HFFc6 (cell line): ENCODE measurements at regions not wholly inside any gene's neighbourhood (a gene's known extent, or its start where the extent isn't known, plus 50 kb on each side); places are given as distances from the start of the nearest gene placed in this dataset.
A peak's percentile ranks its signal among the peaks of the same experiment; 100 is the strongest.

Source experiments
- DNase-seq: peaks from one replicate; pipeline ENCODE4 v3.0.0-alpha.2; 2018
- H3K27ac Mint-ChIP-seq: 2 replicates; pipeline ENCODE4 v1.8.0; 2020; ENCODE audit warnings: mild to moderate bottlenecking, mixed read lengths
- H3K27me3 Mint-ChIP-seq: 2 replicates; pipeline ENCODE4 v1.8.0; 2021; ENCODE audit warnings: mild to moderate bottlenecking, moderate library complexity, mixed read lengths; ENCODE audit not compliant: insufficient read depth
- H3K36me3 Mint-ChIP-seq: 2 replicates; pipeline ENCODE4 v1.8.0; 2021; ENCODE audit warnings: low read depth, mixed read lengths
- H3K4me1 Mint-ChIP-seq: 2 replicates; pipeline ENCODE4 v1.8.0; 2020; ENCODE audit warnings: low read depth, mixed read lengths
- H3K4me3 Mint-ChIP-seq: 2 replicates; pipeline ENCODE4 v1.8.0; 2020; ENCODE audit warnings: mild to moderate bottlenecking, moderate library complexity, mixed read lengths
- H3K9me3 Mint-ChIP-seq: 2 replicates; pipeline ENCODE4 v1.8.0; 2020; ENCODE audit warnings: mild to moderate bottlenecking, mixed read lengths
- CTCF ChIP-seq: fragments of 200-600 bp; sonication (generic); IDR thresholded peaks from 2 replicates; pipeline ENCODE4 v1.5.0; 2021; ENCODE audit warnings: antibody characterized with exemption, mild to moderate bottlenecking

DNA sequence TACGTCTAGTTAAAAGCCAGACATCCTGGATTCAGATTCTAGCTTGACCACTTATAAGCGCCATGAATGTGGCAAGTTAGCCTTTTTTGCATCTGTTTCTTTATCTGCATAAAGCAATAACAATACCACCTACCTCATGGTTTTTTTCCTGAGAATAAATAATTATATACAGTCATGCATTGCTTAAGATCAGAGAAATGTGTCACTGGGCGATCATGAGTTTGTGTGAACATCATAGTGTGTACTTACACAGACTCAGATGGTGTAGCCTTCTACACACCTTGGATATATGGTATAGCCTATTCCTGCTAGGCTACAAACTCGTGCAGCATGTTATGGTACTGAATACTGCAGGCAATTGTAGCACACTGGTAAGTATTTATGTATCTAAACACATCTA is 84.7 kb upstream of the PELI1 start:
- no peak for TF ChIP-seq CTCF
- H3K27ac Mint-ChIP-seq, result no peak overlapping the region
- peak overlapping the region; percentile 86 for H3K4me3 Mint-ChIP-seq
- H3K9me3 Mint-ChIP-seq, result no peaks in the 10 kb centered on the region
- H3K4me1 Mint-ChIP-seq, result peaks cover 37% of the 10 kb centered on the region
- H3K36me3 Mint-ChIP-seq, result no peaks in the 10 kb centered on the region
- peaks cover 14% of the 10 kb centered on the region for H3K27me3 Mint-ChIP-seq
- DNase-seq, result no peak

DNA sequence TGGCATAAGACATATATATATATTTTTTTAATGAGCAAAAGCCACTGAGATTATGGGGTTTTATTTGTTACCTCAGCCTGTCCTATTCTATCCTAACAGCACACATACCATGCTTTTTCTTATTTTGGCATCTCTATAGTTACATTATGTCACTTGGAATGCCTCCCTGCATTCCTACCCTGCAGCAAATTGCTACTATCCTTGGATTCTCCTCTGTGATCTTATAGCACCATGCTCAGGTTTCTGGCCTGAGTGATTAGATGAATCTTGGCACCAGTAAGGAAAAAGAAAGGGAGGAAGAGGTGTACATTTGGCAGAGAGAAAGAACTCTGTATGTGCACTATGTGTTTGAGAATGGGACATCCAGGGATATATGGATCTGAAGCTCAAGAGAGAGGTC is 86.3 kb upstream of the PELI1 start:
- Mint-ChIP-seq H3K27ac (no peak overlapping the region), H3K36me3 (no peaks in the 10 kb centered on the region), H3K4me3 (no peak overlapping the region), H3K9me3 (no peaks in the 10 kb centered on the region), H3K27me3 (peaks cover 10% of the 10 kb centered on the region), H3K4me1 (peaks cover 38% of the 10 kb centered on the region)
- DNase-seq, result peak; percentile 28
- no peak for TF ChIP-seq CTCF

DNA sequence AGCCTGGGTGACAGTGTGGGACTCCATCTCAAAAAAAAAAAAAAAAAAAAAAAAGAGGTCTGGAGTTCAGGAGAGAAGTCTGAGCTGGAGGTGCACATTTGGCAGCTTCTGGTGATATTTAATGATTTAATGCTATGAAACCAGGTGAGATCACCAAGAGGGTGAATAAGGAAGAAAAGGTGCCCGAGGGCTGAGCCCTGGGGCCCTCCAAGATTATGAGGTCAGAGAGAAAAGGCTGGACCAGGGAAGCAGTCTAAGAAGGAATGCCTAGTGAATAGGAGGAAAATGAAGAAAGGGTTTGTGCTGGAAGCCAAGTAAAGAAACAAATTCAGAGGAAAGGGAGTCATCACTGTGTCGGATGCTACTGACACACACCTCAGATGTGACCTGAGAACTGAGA is 88.0 kb upstream of the PELI1 start:
- H3K36me3 Mint-ChIP-seq, result no peaks in the 10 kb centered on the region
- TF ChIP-seq CTCF, result no peak
- H3K4me3 Mint-ChIP-seq, result no peak overlapping the region
- H3K4me1 Mint-ChIP-seq, result peaks cover 33% of the 10 kb centered on the region
- DNase-seq, result no peak
- no peaks in the 10 kb centered on the region for H3K9me3 Mint-ChIP-seq
- peaks cover 10% of the 10 kb centered on the region for H3K27me3 Mint-ChIP-seq
- no peak overlapping the region for H3K27ac Mint-ChIP-seq

GRCh38 chr2:64233376-64233922 is 89.2 kb upstream of the PELI1 start:
- peaks cover 24% of the 10 kb centered on the region for H3K4me1 Mint-ChIP-seq
- no peaks in the 10 kb centered on the region for H3K9me3 Mint-ChIP-seq
- no peak overlapping the region for H3K4me3 Mint-ChIP-seq
- no peak for TF ChIP-seq CTCF
- peak overlapping the region; percentile 40; the same call in 1 of the 2 replicates for H3K27ac Mint-ChIP-seq
- DNase-seq, result peak; percentile 65
- H3K27me3 Mint-ChIP-seq, result peaks cover 10% of the 10 kb centered on the region
- no peaks in the 10 kb centered on the region for H3K36me3 Mint-ChIP-seq

- DNase-seq, result no peak
- no peak overlapping the region for H3K4me3 Mint-ChIP-seq
- no peak for TF ChIP-seq CTCF
- peaks cover 10% of the 10 kb centered on the region for H3K27me3 Mint-ChIP-seq
- no peaks in the 10 kb centered on the region for H3K36me3 Mint-ChIP-seq
- peak overlapping the region; percentile 40; the same call in 1 of the 2 replicates for H3K27ac Mint-ChIP-seq
- no peaks in the 10 kb centered on the region for H3K9me3 Mint-ChIP-seq
- H3K4me1 Mint-ChIP-seq, result peaks cover 19% of the 10 kb centered on the region
Observed at GRCh38 chr2:64234150-64234549, 89.9 kb upstream of the PELI1 start.

GRCh38 chr2:64234785-64235184 is 90.6 kb upstream of the PELI1 start:
- TF ChIP-seq CTCF, result no peak
- DNase-seq, result no peak
- no peaks in the 10 kb centered on the region for H3K36me3 Mint-ChIP-seq
- no peak overlapping the region for H3K4me3 Mint-ChIP-seq
- peaks cover 19% of the 10 kb centered on the region for H3K4me1 Mint-ChIP-seq
- peaks cover 10% of the 10 kb centered on the region for H3K27me3 Mint-ChIP-seq
- H3K27ac Mint-ChIP-seq, result no peak overlapping the region
- H3K9me3 Mint-ChIP-seq, result no peaks in the 10 kb centered on the region
